ENCODE measurements at regions not wholly inside any gene's neighbourhood (a gene's known extent, or its start where the extent isn't known, plus 50 kb on each side); places are given as distances from the start of the nearest gene placed in this dataset.
"Not testable (repeated sequence)": the region's sequence is repeated elsewhere in the genome, so short reads cannot be mapped to it uniquely, and the experiment has no call there.

DNA sequence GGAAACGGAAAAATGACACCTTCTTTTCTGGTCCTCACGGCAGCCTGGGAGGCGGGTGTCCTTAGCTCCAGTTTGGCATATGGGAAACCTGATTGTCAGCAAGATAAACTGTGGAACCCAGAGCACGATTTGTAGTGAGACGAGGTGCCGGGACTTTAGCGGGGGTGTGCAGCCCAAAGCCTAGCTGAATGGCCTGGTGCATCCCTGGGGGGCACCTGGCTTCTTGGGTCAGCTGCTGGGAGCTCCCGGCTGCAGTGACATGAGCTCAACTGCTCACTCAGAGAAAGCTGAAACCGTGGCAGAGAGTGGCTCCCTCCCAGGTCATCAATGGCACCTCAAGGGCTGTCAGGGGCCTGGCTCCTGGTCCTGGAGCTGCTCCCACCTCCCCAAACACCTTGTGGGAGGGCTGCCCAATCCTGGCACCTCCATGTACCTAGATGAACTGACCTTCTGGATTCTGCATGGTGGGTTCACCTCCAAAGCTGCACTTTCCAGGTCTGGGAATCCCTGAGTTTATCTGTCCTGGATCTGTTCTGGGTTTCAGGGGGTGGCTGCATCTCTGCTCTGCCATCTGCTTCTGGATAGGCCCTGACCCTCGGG, 260.5 kb downstream of the MATN1 start:
- TF ChIP-seq, protein P1, sequence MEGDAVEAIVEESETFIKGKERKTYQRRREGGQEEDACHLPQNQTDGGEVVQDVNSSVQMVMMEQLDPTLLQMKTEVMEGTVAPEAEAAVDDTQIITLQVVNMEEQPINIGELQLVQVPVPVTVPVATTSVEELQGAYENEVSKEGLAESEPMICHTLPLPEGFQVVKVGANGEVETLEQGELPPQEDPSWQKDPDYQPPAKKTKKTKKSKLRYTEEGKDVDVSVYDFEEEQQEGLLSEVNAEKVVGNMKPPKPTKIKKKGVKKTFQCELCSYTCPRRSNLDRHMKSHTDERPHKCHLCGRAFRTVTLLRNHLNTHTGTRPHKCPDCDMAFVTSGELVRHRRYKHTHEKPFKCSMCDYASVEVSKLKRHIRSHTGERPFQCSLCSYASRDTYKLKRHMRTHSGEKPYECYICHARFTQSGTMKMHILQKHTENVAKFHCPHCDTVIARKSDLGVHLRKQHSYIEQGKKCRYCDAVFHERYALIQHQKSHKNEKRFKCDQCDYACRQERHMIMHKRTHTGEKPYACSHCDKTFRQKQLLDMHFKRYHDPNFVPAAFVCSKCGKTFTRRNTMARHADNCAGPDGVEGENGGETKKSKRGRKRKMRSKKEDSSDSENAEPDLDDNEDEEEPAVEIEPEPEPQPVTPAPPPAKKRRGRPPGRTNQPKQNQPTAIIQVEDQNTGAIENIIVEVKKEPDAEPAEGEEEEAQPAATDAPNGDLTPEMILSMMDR (IDR thresholded peaks at IDR 0.05): no peak
- Mint-ChIP-seq H3K4me3 (no peak overlapping the region), H3K36me3 (ENCODE audit: low read depth) (no peaks in the 10 kb centered on the region), H3K27me3 (ENCODE audit: insufficient read depth) (peaks cover 8% of the 10 kb centered on the region), H3K27ac (no peak overlapping the region), H3K4me1 (ENCODE audit: low read depth) (no peaks in the 10 kb centered on the region), H3K9me3 (no peaks in the 10 kb centered on the region)
- DNase-seq: no peak

DNA sequence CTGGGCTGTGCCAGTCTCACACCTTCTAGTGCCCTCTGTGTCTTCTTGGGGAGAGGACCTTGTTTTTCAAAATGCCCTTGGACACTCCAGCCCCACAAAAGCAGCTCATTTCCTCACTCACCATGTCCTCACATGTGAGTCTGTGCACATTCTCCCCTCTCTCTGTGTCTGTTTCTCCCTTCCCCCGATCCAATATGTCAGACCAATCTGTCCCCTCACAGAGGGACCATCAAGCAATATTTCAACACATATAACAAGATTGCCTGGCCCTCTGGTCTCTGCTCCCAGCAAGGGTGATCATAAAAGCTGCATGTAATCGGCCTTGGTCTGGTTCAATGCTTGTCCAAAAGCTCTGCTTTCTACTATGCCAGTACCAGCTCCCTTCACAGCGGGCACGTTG, 261.2 kb downstream of the MATN1 start:
- DNase-seq: no peak
- Mint-ChIP-seq H3K4me1 (ENCODE audit: low read depth) (no peaks in the 10 kb centered on the region), H3K27me3 (ENCODE audit: insufficient read depth) (peaks cover 8% of the 10 kb centered on the region), H3K36me3 (ENCODE audit: low read depth) (no peaks in the 10 kb centered on the region), H3K4me3 (no peak overlapping the region), H3K9me3 (no peaks in the 10 kb centered on the region), H3K27ac (no peak overlapping the region)
- TF ChIP-seq, protein P1 (IDR thresholded peaks at IDR 0.05): no peak

DNA sequence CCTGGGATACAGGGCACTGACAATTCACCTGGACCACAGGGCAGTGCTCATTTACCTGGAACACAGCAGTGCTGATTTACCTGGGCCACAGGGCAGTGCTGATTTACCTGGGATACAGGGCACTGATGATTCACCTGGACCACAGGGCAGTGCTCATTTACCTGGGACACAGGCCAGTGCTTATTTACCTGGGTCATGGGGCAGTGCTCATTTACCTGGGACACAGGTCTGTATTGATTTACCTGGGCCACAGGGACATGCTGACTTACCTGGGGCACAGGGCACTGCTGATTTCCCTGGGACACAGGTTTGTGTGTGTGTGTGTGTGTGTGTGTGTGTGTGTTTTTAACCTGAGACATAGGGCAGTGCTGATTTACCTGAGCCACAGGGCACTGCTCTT, 261.7 kb downstream of the MATN1 start:
- TF ChIP-seq, protein P1 (IDR thresholded peaks at IDR 0.05): no peak
- Mint-ChIP-seq H3K9me3 (no peaks in the 10 kb centered on the region), H3K36me3 (ENCODE audit: low read depth) (no peaks in the 10 kb centered on the region)

DNA sequence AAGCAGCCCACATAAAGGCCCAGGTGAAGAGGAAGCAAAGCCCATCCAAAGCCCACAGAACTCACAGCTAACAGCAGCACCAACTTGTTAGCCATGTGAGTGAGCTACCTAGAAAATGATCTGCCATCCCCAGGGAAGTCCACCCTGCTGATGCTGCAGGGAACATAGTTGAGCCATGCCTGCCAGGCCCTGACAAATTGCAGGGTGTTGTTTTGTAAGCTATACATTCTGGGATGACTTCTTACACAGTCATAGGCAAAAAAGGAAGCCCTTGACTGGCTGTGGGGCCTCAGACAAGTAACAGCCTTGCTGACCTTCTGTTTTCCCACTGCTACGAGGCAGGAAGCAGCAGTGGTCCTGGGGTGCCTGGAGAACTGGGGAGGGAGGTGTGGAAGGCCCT, 262.7 kb downstream of the MATN1 start:
- Mint-ChIP-seq H3K27me3 (ENCODE audit: insufficient read depth) (peaks cover 3% of the 10 kb centered on the region; the same call in 1 of the 2 replicates), H3K4me1 (ENCODE audit: low read depth) (no peaks in the 10 kb centered on the region), H3K27ac (no peak overlapping the region), H3K36me3 (ENCODE audit: low read depth) (no peaks in the 10 kb centered on the region), H3K9me3 (no peaks in the 10 kb centered on the region), H3K4me3 (no peak overlapping the region)
- DNase-seq: no peak
- TF ChIP-seq, protein P1 (IDR thresholded peaks at IDR 0.05): no peak

More for the DNA sequence above, 261.7 kb downstream of the MATN1 start:
- Mint-ChIP-seq H3K4me3 (no peak overlapping the region), H3K27ac (no peak overlapping the region), H3K4me1 (ENCODE audit: low read depth) (no peaks in the 10 kb centered on the region), H3K27me3 (ENCODE audit: insufficient read depth) (peaks cover 5% of the 10 kb centered on the region)
- DNase-seq: no peak

DNA sequence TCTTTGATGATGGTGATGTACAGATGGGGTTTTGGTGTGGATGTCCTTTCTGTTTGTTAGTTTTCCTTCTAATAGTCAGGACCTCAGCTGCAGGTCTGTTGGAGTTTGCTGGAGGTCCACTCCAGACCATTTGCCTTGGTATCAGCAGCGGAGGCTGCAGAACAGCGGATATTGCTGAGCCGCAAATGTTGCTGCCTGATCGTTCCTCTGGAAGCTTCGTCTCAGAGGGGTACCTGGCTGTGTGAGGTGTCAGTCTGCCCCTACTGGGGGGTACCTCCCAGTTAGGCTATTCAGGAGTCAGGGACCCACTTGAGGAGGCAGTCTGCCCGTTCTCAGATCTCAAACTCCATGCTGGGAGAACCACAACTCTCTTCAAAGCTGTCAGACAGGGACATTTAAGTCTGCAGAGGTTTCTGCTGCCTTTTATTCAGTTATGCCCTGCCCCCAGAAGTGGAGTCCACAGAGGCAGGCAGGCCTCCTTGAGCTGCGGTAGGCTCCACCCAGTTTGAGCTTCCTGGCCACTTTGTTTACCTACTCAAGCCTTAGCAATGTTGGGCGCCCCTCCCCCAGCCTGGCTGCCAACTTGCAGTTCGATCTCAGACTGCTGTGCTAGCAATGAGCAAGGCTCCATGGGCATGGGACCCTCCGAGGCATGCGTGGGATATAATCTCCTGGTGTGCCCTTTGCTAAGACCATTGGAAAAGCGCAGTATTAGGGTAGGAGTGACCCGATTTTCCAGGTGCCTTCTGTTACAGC, 264.5 kb downstream of the MATN1 start:
- H3K9me3 Mint-ChIP-seq; H3K4me1 Mint-ChIP-seq (ENCODE audit: low read depth); DNase-seq; H3K27me3 Mint-ChIP-seq (ENCODE audit: insufficient read depth); H3K4me3 Mint-ChIP-seq; H3K27ac Mint-ChIP-seq; H3K36me3 Mint-ChIP-seq (ENCODE audit: low read depth): not testable (repeated sequence)

DNA sequence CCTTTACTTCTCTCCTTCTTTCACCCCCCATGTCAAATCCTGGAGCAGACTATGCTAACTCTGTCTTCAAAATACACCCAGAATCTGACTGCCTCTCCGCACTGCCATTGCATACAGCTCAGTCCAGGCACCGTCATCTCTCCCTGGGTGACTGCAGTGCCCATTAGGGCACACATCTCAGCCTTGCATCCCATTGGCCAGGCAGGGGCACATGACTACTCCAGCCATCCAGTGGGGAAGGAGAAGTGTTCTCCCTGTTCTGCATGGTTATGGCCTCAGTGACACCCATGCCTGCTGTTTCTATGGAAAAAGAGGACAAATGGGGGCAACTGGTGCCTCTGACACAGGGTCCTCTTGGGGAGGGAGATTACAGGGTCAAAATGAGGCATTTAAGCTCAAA, 270.5 kb downstream of the MATN1 start:
- DNase-seq: no peak
- Mint-ChIP-seq H3K9me3 (no peaks in the 10 kb centered on the region), H3K4me1 (ENCODE audit: low read depth) (no peaks in the 10 kb centered on the region), H3K27ac (no peak overlapping the region), H3K27me3 (ENCODE audit: insufficient read depth) (no peaks in the 10 kb centered on the region; the same call in 1 of the 2 replicates), H3K4me3 (no peak overlapping the region), H3K36me3 (ENCODE audit: low read depth) (no peaks in the 10 kb centered on the region)
- TF ChIP-seq, protein P1 (IDR thresholded peaks at IDR 0.05): no peak

Measured in HFFc6 (cell line).